Esophagus squamous epithelium (tissue), 4 donors: ENCODE measurements at regions not wholly inside any gene's neighbourhood (a gene's known extent, or its start where the extent isn't known, plus 50 kb on each side); places are given as distances from the start of the nearest gene placed in this dataset.

Source experiments
- CTCF ChIP-seq, 6 experiments: fragments of 450-650 bp in 4 of 6; fragments of 200-600 bp in 2 of 6; sonication (generic) in 2 of 6; IDR thresholded peaks; one replicate each; pipeline ENCODE4 v1.5.1; 2016 to 2019; ENCODE audit warnings: antibody characterized with exemption in 6 of 6, mild to moderate bottlenecking in 4 of 6, moderate library complexity in 4 of 6
- POLR2A ChIP-seq, 4 donors: fragments of 450-650 bp; IDR thresholded peaks; one replicate each; pipeline ENCODE4 v1.6.1; 2017; ENCODE audit warnings: antibody characterized with exemption in 4 of 4, mild to moderate bottlenecking in 4 of 4, moderate library complexity in 3 of 4

GRCh38 chr15:38196076-38196475 lies 56.6 kb upstream of the SPRED1 start:
- TF ChIP-seq CTCF (IDR thresholded peaks at IDR 0.05) (no peak), POLR2A (IDR thresholded peaks at IDR 0.05) (no peak)
